Chondrocyte (in vitro differentiated cells): ENCODE measurements at regions not wholly inside any gene's neighbourhood (a gene's known extent, or its start where the extent isn't known, plus 50 kb on each side); places are given as distances from the start of the nearest gene placed in this dataset.
"Not testable (repeated sequence)": the region's sequence is repeated elsewhere in the genome, so short reads cannot be mapped to it uniquely, and the experiment has no call there.

Experiments used
- DNase-seq: peaks from one replicate; pipeline ENCODE4 v3.0.0; 2021; ENCODE audit warnings: mixed read lengths, low spot score
- H3K27ac Mint-ChIP-seq: one replicate; pipeline ENCODE4 v1.8.0; 2021; ENCODE audit warnings: mild to moderate bottlenecking, moderate library complexity, mixed read lengths; ENCODE audit not compliant: unreplicated experiment
- H3K27me3 Mint-ChIP-seq: 2 replicates; pipeline ENCODE4 v1.8.0; 2021; ENCODE audit warnings: low read depth, mixed read lengths
- H3K36me3 Mint-ChIP-seq: 2 replicates; pipeline ENCODE4 v1.8.0; 2021; ENCODE audit warnings: low read depth, mixed read lengths
- H3K4me1 Mint-ChIP-seq: 2 replicates; pipeline ENCODE4 v1.8.0; 2021; ENCODE audit warnings: low read depth, mild to moderate bottlenecking, mixed read lengths
- H3K4me3 Mint-ChIP-seq: one replicate; pipeline ENCODE4 v1.8.0; 2021; ENCODE audit warnings: mild to moderate bottlenecking, moderate library complexity, mixed read lengths; ENCODE audit not compliant: unreplicated experiment
- H3K9me3 Mint-ChIP-seq: 2 replicates; pipeline ENCODE4 v1.8.0; 2021; ENCODE audit warnings: low read depth, mixed read lengths
- TF ChIP-seq, protein P1 (sequence below): fragments of 200-600 bp; sonication (generic); IDR thresholded peaks from 2 replicates; pipeline ENCODE4 v1.5.0; 2021; ENCODE audit warnings: antibody characterized with exemption, mild to moderate bottlenecking, moderate library complexity

DNA sequence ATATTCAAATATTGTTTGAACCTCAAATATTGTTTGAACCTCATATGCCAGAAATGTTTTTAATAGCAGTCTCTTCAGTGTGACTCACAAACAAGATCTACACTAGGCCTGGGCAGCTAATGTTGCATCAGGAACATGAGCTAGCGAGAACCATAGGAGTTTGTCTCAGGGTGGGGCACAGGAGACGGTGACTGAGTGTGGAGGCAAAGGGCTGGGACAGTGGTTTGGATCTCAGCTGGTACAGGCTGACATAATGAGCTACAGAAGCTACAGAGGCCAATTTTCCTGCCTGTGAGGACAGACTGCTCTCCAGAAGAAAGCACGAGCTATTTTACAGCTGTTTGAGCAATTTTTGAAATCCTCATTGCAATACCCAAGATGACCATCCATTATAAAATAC, 224.7 kb downstream of the CENPC start:
- H3K4me1 Mint-ChIP-seq: no peaks in the 10 kb centered on the region
- TF ChIP-seq, protein P1, sequence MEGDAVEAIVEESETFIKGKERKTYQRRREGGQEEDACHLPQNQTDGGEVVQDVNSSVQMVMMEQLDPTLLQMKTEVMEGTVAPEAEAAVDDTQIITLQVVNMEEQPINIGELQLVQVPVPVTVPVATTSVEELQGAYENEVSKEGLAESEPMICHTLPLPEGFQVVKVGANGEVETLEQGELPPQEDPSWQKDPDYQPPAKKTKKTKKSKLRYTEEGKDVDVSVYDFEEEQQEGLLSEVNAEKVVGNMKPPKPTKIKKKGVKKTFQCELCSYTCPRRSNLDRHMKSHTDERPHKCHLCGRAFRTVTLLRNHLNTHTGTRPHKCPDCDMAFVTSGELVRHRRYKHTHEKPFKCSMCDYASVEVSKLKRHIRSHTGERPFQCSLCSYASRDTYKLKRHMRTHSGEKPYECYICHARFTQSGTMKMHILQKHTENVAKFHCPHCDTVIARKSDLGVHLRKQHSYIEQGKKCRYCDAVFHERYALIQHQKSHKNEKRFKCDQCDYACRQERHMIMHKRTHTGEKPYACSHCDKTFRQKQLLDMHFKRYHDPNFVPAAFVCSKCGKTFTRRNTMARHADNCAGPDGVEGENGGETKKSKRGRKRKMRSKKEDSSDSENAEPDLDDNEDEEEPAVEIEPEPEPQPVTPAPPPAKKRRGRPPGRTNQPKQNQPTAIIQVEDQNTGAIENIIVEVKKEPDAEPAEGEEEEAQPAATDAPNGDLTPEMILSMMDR: no peak
- no peaks in the 10 kb centered on the region for H3K27me3 Mint-ChIP-seq
- H3K4me3 Mint-ChIP-seq: no peak overlapping the region
- DNase-seq: no peak
- no peaks in the 10 kb centered on the region for H3K9me3 Mint-ChIP-seq
- no peak overlapping the region for H3K27ac Mint-ChIP-seq
- H3K36me3 Mint-ChIP-seq: no peaks in the 10 kb centered on the region

DNA sequence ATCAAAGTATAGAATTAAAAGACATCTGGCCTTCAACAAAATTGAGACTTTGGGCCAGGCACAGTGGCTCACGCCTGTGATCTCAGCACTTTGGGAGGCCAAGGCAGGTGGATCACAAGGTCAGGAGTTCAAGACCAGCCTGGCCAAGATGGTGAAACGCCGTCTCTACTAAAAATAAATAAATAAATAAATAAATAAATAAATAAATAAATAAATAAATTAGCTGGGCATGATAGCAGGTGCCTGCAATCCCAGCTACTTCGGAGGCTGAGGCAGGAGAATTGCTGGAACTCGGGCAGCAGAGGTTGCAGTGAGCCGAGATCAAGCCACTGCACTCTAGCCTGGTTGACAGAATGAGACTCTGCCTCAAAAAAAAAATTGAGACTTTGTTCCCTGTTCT, 225.7 kb downstream of the CENPC start:
- H3K36me3 Mint-ChIP-seq: not testable (repeated sequence)

DNA sequence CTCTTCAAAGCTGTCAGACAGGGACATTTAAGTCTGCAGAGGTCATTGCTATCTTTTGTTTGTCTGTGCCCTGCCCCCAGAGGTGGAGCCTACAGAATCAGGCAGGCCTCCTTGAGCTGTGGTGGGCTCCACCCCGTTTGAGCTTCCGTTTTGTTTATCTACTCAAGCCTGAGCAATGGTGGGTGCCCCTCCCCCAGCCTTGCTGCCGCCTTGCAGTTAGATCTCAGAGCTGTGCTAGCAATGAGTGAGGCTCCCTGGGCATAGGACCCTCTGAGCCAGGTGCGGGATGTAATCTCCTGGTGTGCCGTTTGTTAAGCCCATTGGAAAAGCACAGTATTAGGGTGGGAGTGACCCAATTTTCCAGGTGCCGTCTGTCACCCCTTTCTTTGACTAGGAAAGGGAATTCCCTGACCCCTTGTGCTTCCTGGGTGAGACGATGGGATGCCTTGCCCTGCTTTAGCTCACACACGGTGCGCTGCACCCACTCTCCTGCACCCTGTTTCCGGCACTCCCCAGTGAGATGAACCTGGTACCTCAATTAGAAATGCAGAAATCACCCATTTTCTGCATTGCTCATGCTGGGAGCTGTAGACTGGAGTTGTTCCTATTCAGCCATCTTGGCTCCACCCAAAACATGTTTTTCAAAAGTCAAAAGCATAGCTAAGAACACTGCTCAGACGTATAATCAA, 244.7 kb downstream of the CENPC start:
- peaks cover 21% of the 10 kb centered on the region for H3K9me3 Mint-ChIP-seq
- not testable (repeated sequence) for H3K27ac Mint-ChIP-seq, H3K27me3 Mint-ChIP-seq, H3K4me3 Mint-ChIP-seq, H3K36me3 Mint-ChIP-seq, H3K4me1 Mint-ChIP-seq, DNase-seq

More for the DNA sequence above, 225.7 kb downstream of the CENPC start:
- H3K4me3 Mint-ChIP-seq, H3K27me3 Mint-ChIP-seq, H3K9me3 Mint-ChIP-seq, H3K27ac Mint-ChIP-seq, H3K4me1 Mint-ChIP-seq, DNase-seq: not testable (repeated sequence)

DNA sequence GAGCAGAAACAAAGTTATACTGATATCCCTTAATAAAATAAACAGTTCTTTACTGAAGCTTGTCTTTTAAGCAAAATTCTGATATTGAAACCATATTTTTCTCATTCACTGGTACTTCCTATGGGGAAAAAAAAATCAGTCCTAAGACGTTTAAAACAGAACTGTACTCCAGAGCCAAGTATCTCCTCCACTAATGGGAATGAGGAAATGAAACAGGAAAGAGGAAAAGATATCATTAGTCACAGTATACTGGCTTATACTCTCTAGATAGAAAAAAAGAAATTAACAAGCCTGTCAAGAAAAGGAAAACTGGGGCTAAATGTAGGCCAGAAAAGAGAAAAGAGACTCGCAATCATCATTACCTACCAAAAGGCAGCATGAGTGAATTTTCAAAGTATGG, 252.7 kb downstream of the CENPC start:
- peaks cover under 1% of the 10 kb centered on the region for H3K36me3 Mint-ChIP-seq

DNA sequence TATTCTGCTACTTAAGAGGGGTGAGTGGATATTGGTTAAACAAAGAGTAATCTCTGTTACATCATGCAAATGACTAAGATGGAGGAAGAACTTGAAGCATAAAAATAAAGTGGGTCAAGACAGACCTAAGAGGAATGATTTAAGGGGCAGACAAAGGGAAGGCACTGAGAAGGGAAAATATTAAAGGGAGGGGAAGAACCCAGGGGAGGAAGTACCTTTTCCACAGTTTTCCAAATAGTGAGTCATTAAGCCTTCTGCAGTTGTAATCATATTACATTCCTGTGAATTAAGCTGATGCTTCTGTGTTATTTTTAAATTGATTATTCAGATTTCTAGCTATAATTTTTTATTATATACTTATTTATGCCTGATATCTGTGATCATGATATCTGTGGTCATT, 253.3 kb downstream of the CENPC start:
- H3K4me3 Mint-ChIP-seq: no peak overlapping the region
- no peak overlapping the region for H3K27ac Mint-ChIP-seq
- H3K27me3 Mint-ChIP-seq: no peaks in the 10 kb centered on the region
- H3K36me3 Mint-ChIP-seq: no peaks in the 10 kb centered on the region
- peaks cover 16% of the 10 kb centered on the region for H3K9me3 Mint-ChIP-seq
- peaks cover 3% of the 10 kb centered on the region for H3K4me1 Mint-ChIP-seq
- DNase-seq: no peak
- TF ChIP-seq, protein P1: no peak

More for the DNA sequence above, 252.7 kb downstream of the CENPC start:
- TF ChIP-seq, protein P1: no peak
- peaks cover 12% of the 10 kb centered on the region for H3K9me3 Mint-ChIP-seq
- H3K4me3 Mint-ChIP-seq: no peak overlapping the region
- H3K27ac Mint-ChIP-seq: no peak overlapping the region
- peaks cover 3% of the 10 kb centered on the region for H3K4me1 Mint-ChIP-seq
- no peak for DNase-seq
- no peaks in the 10 kb centered on the region for H3K27me3 Mint-ChIP-seq

DNA sequence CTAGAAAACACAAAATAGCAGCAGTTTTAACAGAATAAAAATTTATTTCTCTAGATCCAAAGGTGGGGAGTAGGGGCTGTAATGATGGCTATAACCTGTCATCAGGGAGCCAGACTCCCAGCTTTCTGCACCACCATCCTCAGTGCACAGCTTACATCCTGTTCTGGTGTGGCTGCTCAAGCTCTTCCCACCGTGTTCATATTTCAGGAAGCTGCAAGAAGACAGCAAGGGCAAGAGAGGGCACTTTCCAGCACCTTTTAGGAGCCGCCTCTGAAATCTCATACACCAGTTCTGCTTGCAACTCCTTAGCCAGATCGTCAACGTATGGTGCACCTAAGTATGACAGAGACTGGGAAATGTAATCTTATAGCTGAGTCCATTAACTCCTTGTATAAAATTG, 253.7 kb downstream of the CENPC start:
- peaks cover 3% of the 10 kb centered on the region for H3K4me1 Mint-ChIP-seq
- TF ChIP-seq, protein P1: no peak
- H3K27ac Mint-ChIP-seq: no peak overlapping the region
- H3K36me3 Mint-ChIP-seq: no peaks in the 10 kb centered on the region
- no peak for DNase-seq
- H3K9me3 Mint-ChIP-seq: peaks cover 16% of the 10 kb centered on the region
- no peaks in the 10 kb centered on the region for H3K27me3 Mint-ChIP-seq
- no peak overlapping the region for H3K4me3 Mint-ChIP-seq
